Liver (tissue), 3 donors: ENCODE measurements at regions not wholly inside any gene's neighbourhood (a gene's known extent, or its start where the extent isn't known, plus 50 kb on each side); places are given as distances from the start of the nearest gene placed in this dataset.

Source experiments
- CTCF ChIP-seq: fragments of 150-350 bp; IDR thresholded peaks from 2 replicates; pipeline ENCODE4 v1.5.1; 2017; ENCODE audit warnings: improper control_type of control experiment, low read depth, low read length; ENCODE audit not compliant: missing input control
- RXRA ChIP-seq, 2 donors: IDR thresholded peaks; 2 replicates each; pipeline ENCODE4 v1.6.1; 2017 to 2018; ENCODE audit warnings: antibody characterized with exemption in 2 of 2, mild to moderate bottlenecking in 1 of 2
- TAF1 ChIP-seq: conservative IDR thresholded peaks from 2 replicates; pipeline ENCODE4 v1.6.1; 2016; ENCODE audit warnings: antibody characterized with exemption, mild to moderate bottlenecking
- donor health status: healthy.
- donor health status: healthy.

- TF ChIP-seq TAF1 (no peak), CTCF (no peak), RXRA (IDR thresholded peaks at IDR 0.05) (no peak)
These were observed 319.0 kb downstream of the BRINP1 start for GRCh38 chr9:119050281-119050680.
